Prostate gland (tissue), 2 donors: ENCODE measurements at regions not wholly inside any gene's neighbourhood (a gene's known extent, or its start where the extent isn't known, plus 50 kb on each side); places are given as distances from the start of the nearest gene placed in this dataset.

ENCODE experiments used
- POLR2AphosphoS5 ChIP-seq: sonication (generic); formaldehyde crosslinking; IDR thresholded peaks from one replicate; pipeline ENCODE4 v1.6.1; 2017; ENCODE audit warnings: antibody characterized with exemption
- TF ChIP-seq, protein P1 (sequence below), 4 experiments: fragments of 200-600 bp in 2 of 4; fragments of 450-650 bp in 2 of 4; sonication (generic) in 2 of 4; IDR thresholded peaks; 1 replicate in 3 of 4; 2 replicates in 1 of 4; pipeline ENCODE4 v1.5.1; 2016 to 2019; ENCODE audit warnings: antibody characterized with exemption in 4 of 4, mild to moderate bottlenecking in 2 of 4, moderate library complexity in 2 of 4

DNA sequence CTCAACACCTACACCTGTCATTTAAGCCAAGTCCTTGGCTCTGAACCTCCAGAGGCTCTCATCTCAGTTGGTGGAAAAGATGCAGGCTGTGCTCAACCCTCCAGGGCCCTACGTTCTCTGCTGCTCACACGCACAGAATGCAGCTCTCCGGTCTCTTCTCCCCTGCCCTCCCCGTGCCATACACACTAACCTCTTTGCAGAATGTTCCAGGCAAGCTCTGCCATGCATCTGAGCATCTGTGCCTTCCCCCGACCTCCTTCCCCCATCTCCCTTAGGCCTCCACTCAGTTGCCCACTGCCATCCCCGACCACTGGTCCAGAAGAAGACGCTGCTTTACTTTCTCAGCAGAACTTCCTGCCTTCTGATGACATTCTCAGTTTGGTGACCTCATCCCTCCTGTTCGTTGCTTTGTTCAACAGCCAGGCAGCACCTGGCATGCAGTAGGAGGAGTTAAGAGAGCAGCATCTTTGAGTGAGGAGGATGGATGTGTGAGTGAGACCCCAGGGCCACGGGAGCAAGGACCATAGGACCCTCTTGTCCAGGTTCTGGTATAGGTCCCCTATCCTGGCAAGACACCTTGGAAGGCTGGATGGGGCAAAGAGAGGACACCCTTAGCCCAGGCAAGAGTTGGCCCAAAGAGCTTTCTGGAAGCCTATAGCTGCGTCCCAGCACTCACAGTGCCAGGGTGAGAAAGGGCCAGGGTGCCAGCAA lies 598.0 kb downstream of the BRD1 start:
- no peak for TF ChIP-seq POLR2AphosphoS5
- TF ChIP-seq, protein P1, sequence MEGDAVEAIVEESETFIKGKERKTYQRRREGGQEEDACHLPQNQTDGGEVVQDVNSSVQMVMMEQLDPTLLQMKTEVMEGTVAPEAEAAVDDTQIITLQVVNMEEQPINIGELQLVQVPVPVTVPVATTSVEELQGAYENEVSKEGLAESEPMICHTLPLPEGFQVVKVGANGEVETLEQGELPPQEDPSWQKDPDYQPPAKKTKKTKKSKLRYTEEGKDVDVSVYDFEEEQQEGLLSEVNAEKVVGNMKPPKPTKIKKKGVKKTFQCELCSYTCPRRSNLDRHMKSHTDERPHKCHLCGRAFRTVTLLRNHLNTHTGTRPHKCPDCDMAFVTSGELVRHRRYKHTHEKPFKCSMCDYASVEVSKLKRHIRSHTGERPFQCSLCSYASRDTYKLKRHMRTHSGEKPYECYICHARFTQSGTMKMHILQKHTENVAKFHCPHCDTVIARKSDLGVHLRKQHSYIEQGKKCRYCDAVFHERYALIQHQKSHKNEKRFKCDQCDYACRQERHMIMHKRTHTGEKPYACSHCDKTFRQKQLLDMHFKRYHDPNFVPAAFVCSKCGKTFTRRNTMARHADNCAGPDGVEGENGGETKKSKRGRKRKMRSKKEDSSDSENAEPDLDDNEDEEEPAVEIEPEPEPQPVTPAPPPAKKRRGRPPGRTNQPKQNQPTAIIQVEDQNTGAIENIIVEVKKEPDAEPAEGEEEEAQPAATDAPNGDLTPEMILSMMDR (IDR thresholded peaks at IDR 0.05) = no peak
